Fibroblast of lung (primary cell): ENCODE measurements at regions not wholly inside any gene's neighbourhood (a gene's known extent, or its start where the extent isn't known, plus 50 kb on each side); places are given as distances from the start of the nearest gene placed in this dataset.

Experiments
- DNase-seq, 2 donors: peaks; one replicate each; pipeline versions ENCODE4 v3.0.0 to v3.0.0-alpha.2; 2010; ENCODE audit warnings: low read depth in 2 of 2
- H2AFZ ChIP-seq: 2 replicates; pipeline ENCODE4 v1.5.1; 2012; ENCODE audit warnings: low read length, control low read depth, inconsistent platforms
- H3K27ac ChIP-seq: 2 replicates; pipeline ENCODE4 v1.5.1; 2011; ENCODE audit warnings: low read length, control low read depth; ENCODE audit not compliant: insufficient read depth
- H3K27me3 ChIP-seq: 2 replicates; pipeline ENCODE4 v1.5.1; 2011; ENCODE audit warnings: mild to moderate bottlenecking, low read length; ENCODE audit not compliant: control insufficient read depth, insufficient read depth
- H3K36me3 ChIP-seq: 2 replicates; pipeline ENCODE4 v1.5.1; 2011; ENCODE audit warnings: low read length; ENCODE audit not compliant: control insufficient read depth, insufficient read depth
- H3K4me1 ChIP-seq: 2 replicates; pipeline ENCODE4 v1.5.1; 2011; ENCODE audit warnings: low read length; ENCODE audit not compliant: control insufficient read depth, insufficient read depth; ENCODE audit errors: extremely low read depth
- H3K4me2 ChIP-seq: 2 replicates; pipeline ENCODE4 v1.5.1; 2011; ENCODE audit warnings: low read length, control low read depth; ENCODE audit not compliant: insufficient read depth; ENCODE audit errors: extremely low read depth
- H3K4me3 ChIP-seq, 4 experiments: fragments of 200-600 bp in 1 of 4; sonication (generic) in 1 of 4; replicated peaks in 1 of 4; 2 replicates each; pipeline ENCODE4 v1.5.1; 2011 to 2016; ENCODE audit warnings: low read length in 4 of 4, low read depth in 3 of 4, mild to moderate bottlenecking in 3 of 4, control low read depth in 2 of 4, inconsistent platforms in 1 of 4, mixed read lengths in 1 of 4; ENCODE audit not compliant: insufficient read depth in 1 of 4; ENCODE audit errors: control extremely low read depth in 1 of 4
- H3K79me2 ChIP-seq: 2 replicates; pipeline ENCODE4 v1.5.1; 2012; ENCODE audit warnings: mild to moderate bottlenecking, low read length, inconsistent platforms; ENCODE audit not compliant: control insufficient read depth, insufficient read depth
- H3K9ac ChIP-seq: 2 replicates; pipeline ENCODE4 v1.5.1; 2011; ENCODE audit warnings: mild to moderate bottlenecking, low read length, control low read depth; ENCODE audit not compliant: insufficient read depth
- H3K9me3 ChIP-seq: 2 replicates; pipeline ENCODE4 v1.5.1; 2012; ENCODE audit warnings: low read depth, low read length; ENCODE audit not compliant: control insufficient read depth, insufficient read depth
- H4K20me1 ChIP-seq: 2 replicates; pipeline ENCODE4 v1.5.1; 2011; ENCODE audit warnings: low read length; ENCODE audit not compliant: control insufficient read depth, insufficient read depth; ENCODE audit errors: extremely low read depth
- EZH2 ChIP-seq: IDR thresholded peaks from 2 replicates; pipeline ENCODE4 v1.5.1; 2012; ENCODE audit warnings: low read length, control low read depth, mild to moderate bottlenecking; ENCODE audit errors: missing control alignments
- TF ChIP-seq, protein P1 (sequence below), 2 donors: IDR thresholded peaks in 1 of 2; conservative IDR thresholded peaks in 1 of 2; 1 replicate in 1 of 2; 2 replicates in 1 of 2; pipeline ENCODE4 v1.5.1; 2011 to 2012; ENCODE audit warnings: low read length in 2 of 2, control low read depth in 1 of 2, inconsistent platforms in 1 of 2, low read depth in 1 of 2, mild to moderate bottlenecking in 1 of 2

DNA sequence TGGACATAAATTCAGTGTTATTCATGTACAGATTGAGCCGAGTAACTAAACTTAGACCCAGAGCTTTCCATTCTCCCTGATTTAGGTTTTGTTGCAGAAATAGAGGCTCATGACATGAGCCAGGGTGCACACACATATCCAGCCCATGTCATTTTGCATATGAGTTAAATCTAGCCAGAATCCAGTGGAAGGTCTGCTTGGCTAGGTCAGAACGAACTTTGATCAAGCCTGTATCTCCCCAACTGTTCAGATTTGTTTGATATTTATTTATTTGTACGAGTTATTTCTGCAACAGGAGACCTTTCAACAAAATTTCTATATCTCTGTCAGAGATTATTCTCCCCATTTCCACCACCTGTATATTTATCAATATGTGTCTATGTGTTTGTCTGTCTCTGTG is 247.5 kb upstream of the THBS1 start:
- no peak overlapping the region for H3K4me3 ChIP-seq
- no peaks in the 10 kb centered on the region for H3K9me3 ChIP-seq
- no peak for TF ChIP-seq EZH2
- TF ChIP-seq, protein P1, sequence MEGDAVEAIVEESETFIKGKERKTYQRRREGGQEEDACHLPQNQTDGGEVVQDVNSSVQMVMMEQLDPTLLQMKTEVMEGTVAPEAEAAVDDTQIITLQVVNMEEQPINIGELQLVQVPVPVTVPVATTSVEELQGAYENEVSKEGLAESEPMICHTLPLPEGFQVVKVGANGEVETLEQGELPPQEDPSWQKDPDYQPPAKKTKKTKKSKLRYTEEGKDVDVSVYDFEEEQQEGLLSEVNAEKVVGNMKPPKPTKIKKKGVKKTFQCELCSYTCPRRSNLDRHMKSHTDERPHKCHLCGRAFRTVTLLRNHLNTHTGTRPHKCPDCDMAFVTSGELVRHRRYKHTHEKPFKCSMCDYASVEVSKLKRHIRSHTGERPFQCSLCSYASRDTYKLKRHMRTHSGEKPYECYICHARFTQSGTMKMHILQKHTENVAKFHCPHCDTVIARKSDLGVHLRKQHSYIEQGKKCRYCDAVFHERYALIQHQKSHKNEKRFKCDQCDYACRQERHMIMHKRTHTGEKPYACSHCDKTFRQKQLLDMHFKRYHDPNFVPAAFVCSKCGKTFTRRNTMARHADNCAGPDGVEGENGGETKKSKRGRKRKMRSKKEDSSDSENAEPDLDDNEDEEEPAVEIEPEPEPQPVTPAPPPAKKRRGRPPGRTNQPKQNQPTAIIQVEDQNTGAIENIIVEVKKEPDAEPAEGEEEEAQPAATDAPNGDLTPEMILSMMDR (conservative IDR thresholded peaks at IDR 0.05 in 1 of 2, IDR thresholded peaks at IDR 0.05 in 1 of 2; ENCODE audit: low read depth in 1 of 2, low read length in 2 of 2) = no peak
- no peak overlapping the region for H3K9ac ChIP-seq
- no peaks in the 10 kb centered on the region for H3K27me3 ChIP-seq
- no peak for DNase-seq
- no peaks in the 10 kb centered on the region for H4K20me1 ChIP-seq
- H3K4me2 ChIP-seq = no peak overlapping the region
- no peak overlapping the region for H2AFZ ChIP-seq
- H3K4me1 ChIP-seq = peaks cover 2% of the 10 kb centered on the region
- H3K79me2 ChIP-seq = no peaks in the 10 kb centered on the region
- no peaks in the 10 kb centered on the region for H3K36me3 ChIP-seq
- H3K27ac ChIP-seq = no peak overlapping the region

DNA sequence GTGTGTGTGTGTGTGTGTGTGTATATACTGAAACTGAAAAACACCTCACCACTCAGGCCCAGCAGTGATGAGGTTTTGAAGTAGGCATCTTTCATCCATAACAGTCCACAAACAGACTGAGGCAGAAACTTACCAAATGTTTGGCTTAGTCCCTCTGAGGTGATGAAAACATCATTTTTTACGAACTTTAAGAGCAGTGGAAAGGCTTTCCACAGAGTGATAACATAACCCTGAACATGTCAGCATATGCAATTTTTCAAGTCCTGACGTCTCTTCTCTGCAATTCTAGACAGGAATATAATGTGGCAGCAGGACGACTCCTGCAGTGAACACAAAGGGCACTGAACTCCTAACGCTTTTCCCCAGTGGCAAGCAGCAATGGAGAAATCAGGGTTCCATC is 247.0 kb upstream of the THBS1 start:
- Histone ChIP-seq H2AFZ (no peak overlapping the region), H3K4me2 (no peak overlapping the region), H3K79me2 (no peaks in the 10 kb centered on the region), H4K20me1 (no peaks in the 10 kb centered on the region), H3K9ac (no peak overlapping the region), H3K27ac (no peak overlapping the region), H3K4me3 (no peak overlapping the region), H3K36me3 (no peaks in the 10 kb centered on the region), H3K4me1 (peaks cover 2% of the 10 kb centered on the region), H3K9me3 (no peaks in the 10 kb centered on the region), H3K27me3 (no peaks in the 10 kb centered on the region)
- DNase-seq = no peak
- no peak for TF ChIP-seq EZH2
- TF ChIP-seq, protein P1 (conservative IDR thresholded peaks at IDR 0.05 in 1 of 2, IDR thresholded peaks at IDR 0.05 in 1 of 2; ENCODE audit: low read depth in 1 of 2, low read length in 2 of 2) = no peak

DNA sequence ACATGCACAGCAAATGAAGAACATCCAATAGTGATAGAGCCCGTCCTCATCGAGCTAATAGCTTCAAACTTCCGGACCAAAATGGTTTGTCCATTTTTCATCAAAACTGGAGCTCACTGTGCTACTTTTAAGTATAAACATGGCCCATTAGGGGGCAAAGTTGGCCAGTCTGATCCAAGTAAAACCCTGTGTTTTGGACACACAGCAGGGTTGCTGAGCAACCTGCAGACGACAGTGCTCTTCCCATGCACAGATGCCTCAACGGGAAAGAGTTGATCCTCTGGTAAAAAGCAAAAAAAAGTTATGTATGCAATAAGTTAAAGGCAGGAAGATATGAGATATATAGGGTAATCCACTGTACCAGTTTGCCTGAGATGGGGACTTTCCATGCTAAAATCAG is 244.0 kb upstream of the THBS1 start:
- no peak overlapping the region for H3K4me3 ChIP-seq
- H3K4me1 ChIP-seq = peaks cover 2% of the 10 kb centered on the region
- H2AFZ ChIP-seq = no peak overlapping the region
- no peak overlapping the region for H3K9ac ChIP-seq
- TF ChIP-seq EZH2 = no peak
- TF ChIP-seq, protein P1 (conservative IDR thresholded peaks at IDR 0.05 in 1 of 2, IDR thresholded peaks at IDR 0.05 in 1 of 2; ENCODE audit: low read depth in 1 of 2, low read length in 2 of 2) = peak in 1 of 2 donors; percentile 1
- H3K36me3 ChIP-seq = no peaks in the 10 kb centered on the region
- no peak overlapping the region for H3K4me2 ChIP-seq
- H3K27me3 ChIP-seq = no peaks in the 10 kb centered on the region
- DNase-seq = no peak
- no peaks in the 10 kb centered on the region for H4K20me1 ChIP-seq
- no peaks in the 10 kb centered on the region for H3K9me3 ChIP-seq
- no peak overlapping the region for H3K27ac ChIP-seq
- no peaks in the 10 kb centered on the region for H3K79me2 ChIP-seq
